GM21619 (cell line): ENCODE measurements at regions not wholly inside any gene's neighbourhood (a gene's known extent, or its start where the extent isn't known, plus 50 kb on each side); places are given as distances from the start of the nearest gene placed in this dataset.
A peak's percentile ranks its signal among the peaks of the same experiment; 100 is the strongest.

Source experiments
- ATAC-seq: cut with Tn5 transposase; IDR thresholded peaks from one replicate; pipeline ENCODE4 v1.9.1; 2021; ENCODE audit not compliant: unreplicated experiment

DNA sequence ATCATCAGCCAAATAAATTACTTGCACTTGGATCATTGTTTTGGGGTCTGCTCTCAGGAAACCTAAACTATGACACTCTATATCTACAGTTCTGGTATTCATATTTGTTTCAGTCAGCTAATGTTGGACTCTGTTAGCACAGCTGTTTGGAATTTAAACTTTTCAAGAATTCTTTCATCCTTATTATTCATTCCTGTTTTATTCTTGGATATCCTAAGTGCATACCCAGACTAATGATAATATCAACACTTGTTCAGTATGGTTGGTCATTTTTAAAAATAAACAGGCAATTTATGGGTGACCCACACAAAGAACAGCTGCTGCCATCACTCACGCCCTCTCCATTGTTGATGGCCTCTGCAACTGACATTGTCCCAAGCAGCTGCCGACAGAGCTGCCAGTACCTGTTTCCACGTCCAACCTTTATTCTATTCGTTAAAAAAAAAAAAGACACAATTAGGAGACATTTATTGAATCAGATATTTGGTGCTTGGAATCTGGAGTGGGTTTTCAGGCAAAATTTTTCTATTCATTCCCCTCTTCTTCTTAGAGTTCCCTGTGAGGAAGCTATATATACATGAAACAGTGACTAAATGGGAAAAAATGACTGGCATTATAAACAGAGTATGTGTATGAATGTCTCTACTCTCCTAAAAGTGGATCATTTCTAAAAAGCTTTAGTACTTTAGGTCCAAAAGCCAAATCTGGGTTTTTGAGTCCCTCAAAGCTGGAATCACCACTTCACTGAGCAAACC is 252.1 kb upstream of the NAV3 start:
- no peak for ATAC-seq

DNA sequence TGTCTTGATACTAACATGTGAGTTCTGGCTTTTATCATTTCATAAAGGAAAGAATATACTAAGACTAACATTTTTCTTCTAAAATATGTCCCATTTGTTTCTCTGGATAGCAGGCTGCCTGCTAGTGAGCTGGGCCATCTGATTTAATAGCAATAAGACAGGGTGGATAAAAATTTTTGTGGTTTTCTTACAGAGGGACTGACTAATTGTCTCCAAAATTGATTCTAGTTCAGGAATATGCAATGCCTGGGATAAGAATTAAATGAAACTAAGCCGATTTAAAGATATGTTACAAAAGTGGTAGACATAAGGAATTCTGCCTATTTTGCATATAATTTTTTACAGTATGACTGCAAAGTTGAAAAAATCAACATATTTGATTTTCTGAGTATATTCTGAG is 252.9 kb upstream of the NAV3 start:
- no peak for ATAC-seq

DNA sequence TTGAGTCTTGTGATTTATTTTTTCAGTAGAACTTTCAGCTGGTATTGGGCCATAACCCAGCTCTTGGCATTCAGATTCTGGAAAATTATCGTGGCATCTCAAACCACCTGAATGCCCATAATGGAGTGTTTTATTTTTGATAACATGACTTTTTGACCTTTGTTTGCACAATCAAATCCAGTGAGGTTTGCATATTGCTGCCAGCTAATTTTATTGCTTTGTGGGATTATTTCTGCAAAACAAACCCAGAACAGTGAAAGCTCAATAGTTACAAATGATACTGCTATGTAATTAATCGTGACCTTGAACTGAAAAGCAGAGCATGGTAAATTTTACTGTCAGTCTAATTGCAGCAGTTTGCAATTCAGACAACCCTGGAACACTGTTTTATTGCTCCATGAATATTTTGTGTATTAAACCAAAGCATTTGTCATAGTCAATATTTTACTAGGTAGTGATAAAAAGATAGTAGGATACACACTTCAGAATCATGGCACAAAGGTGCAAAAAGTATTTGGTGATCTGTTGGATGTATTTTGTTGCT is 255.2 kb upstream of the NAV3 start:
- no peak for ATAC-seq

DNA sequence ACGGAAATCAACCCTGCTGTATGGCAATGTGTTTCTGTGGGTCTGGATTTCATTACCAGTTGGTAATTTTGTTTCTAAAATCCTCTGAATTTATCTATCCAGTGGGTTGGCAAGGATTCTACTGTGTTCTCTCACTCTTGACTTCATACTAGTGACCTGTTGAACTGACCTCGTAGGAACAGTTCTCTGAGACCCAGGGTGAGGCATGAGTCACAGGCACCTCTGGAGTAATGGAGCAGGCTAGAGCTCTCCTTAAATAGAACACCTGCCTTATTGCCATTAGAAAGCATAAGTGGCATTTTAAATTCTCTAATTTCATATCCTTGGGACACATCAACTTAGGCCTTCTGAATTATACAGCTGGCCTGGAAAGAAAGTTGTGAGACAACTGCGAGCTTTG is 258.3 kb upstream of the NAV3 start:
- ATAC-seq, result no peak

DNA sequence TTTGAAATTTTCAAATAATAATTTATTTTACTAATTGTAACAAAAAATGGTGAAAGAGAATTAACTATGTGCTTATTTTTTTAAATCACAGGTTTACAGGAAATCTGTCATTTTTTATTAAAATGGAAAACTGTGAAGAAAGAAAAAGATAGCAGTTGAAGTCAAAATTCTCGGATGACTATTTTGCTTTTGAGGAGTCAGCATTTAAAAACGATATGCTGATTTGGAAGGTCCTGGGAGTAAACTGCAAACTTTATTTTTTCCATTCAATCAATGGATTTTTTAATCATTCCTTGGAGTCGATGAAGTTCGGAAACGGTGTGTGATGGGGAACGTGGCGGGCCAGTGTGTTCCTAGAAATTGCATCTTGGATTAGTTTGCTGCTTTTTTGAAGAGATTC is 258.9 kb upstream of the NAV3 start:
- ATAC-seq, result no peak

DNA sequence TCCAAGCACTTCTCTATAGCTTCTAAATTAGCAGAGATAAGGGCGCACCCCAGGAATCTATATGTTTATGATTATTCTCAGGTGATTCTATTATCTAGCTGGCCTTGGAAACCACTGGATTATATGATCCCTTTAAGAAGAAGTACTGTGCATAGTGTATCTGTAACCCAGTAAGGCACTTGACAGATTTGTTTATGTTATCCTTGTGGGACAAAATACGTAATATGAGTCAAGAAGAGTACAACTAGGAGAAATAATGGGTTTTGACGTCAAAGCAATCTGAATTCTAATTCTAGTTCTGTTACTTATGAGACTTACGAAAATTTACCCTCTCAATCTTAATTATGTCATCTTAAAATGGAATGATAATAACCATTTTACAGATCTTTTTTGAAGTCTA is 259.6 kb upstream of the NAV3 start:
- no peak for ATAC-seq

DNA sequence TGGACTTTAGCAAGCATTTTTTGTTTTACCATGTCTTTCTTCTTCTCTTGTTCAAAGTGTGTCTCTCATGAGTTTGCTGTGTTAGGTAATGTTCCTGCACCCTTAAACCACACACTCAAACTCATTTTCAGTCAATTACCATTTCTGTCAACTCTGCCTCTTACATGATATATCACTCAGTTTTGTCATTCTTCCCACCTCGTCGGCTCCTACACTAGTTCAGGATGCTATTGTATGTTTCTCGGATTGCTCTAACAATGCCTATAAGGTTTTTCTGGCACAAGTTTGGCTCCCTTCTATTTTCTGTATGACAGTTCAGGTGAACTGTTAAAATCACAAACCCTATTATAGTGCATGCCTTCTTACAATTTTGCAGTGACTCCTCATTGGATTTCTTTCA is 260.8 kb upstream of the NAV3 start:
- no peak for ATAC-seq

DNA sequence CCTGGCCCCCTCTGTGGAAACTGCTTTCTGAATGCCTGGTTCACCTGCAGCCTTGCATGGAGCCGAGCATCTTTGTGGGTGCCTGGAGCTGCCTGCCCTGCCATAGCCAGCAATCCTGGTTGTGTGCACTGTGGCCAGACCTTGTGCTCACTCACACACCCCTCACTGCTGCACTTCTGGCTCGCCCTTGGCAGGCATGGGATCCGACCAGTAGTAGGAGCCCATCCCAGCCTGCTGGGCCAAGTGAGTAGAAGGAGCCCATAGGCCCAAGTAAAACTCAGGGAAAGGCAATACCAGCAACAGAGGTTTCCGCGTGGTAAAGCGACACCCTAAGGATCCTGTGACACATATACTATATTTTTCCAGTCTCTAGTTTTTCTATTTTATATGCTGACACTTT is 270.0 kb upstream of the NAV3 start:
- no peak for ATAC-seq

DNA sequence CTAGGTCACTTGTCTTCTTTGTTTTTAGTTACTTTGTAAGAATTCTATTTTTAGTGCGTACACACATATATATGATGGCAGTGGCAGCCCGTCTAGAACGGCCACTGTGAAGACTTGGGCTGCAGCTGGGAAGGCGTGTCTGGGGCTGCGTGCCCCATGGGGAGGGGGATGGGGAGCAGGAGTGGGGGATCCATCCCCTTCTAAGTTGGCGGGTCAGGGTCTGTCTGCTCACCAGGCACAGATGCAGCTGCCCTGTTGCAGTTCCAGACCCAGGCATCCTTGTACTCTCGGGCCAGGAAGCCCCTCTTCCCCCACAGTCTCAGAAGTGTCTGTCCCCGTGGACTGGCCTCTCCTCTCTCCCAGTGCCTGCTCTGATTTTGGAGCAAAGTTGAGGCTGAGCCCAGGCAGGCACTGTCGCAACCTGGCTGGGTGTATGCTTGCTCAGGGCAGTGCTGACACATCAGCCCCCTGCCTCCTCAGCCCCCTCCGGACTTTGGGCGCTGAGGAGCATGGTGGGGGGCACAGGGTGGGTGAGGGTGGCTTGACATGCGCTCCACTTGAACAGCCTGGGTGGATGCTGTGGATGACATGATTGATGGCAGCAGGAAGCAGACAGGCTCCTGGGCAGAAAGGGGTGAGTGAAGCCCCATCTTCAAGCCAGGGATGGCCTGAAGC is 271.2 kb upstream of the NAV3 start:
- ATAC-seq, result no peak

DNA sequence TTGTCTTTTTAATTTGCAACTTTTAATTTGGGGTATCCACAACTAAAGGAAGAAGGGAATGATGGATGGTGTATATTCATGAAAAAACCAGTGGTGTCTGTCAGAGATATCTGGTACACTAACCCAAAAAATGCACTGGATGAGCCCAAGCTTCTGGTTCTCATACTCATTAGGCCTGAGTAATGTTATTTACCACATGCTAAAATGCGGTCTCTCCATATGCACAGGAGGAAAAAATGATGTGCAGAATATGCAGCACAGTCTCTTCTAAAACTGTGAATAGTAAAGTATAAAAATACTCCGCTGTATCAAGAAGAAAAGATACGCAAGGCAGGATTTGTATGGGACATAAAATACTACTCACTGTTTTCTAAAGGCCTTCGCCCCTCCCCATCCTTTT is 275.6 kb upstream of the NAV3 start:
- ATAC-seq, result no peak

DNA sequence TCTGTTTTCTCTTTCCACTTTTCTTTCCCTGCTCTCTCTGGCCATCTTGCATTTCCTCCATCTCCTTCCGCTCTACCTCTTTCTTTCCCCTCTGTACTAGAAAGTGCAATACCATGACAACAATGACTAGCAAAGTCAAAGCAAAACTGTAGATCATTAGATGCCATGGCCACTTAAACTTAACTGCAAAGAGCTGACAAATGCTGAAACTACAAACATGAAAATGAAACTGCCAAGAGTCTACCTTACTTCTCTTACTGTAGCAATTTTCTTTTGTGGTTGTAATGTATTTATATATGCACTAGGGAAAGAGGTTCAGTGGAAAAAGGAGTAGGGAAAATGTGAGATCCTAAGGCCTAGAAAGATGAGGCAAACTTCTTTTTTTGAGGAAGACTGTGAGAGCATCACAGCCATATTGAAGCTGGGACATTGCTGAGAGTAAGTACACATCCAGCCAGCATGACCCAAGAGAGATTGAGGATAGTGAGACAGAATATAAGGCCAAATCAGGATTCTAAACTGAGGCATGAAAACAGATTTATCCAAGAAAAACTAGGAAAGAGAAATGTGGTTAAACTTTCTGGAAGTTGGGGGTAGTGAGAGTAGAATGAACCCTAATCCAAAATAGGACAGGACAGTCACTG is 276.6 kb upstream of the NAV3 start:
- ATAC-seq, result peak; percentile 100

DNA sequence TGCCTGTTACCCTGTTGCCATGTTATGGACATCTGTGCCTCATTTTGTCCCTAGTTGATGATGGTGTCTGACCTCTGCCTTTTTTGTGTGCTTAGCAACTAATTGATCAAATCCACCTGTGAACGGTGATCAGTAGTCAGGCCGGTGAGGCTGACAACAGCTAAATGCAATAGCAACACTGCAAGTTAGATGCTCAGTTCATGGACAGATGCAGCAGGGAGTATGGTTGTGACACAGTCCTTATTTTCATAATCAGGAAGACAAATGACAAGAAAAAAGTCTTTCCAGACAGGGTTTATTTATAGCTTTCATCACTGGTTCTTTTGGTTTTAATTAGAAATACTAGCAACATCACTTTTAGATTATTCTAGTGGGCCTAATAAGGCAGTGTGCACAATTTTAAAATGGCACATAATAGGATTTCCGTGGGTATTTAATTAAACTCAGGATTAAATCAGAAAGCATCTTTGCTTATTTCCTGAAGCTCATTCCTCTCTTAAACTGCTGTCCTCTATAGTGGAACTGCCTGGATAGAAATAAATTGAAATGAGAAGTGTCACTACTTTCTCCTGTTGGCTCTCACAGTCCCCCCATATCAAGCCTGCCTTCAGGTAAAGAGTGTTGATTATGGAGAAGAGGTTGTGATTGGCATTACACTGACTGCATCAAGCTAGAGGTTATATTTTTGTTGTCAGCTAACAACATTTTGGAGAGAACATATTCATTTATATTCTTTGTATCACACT is 281.1 kb upstream of the NAV3 start:
- ATAC-seq, result no peak

DNA sequence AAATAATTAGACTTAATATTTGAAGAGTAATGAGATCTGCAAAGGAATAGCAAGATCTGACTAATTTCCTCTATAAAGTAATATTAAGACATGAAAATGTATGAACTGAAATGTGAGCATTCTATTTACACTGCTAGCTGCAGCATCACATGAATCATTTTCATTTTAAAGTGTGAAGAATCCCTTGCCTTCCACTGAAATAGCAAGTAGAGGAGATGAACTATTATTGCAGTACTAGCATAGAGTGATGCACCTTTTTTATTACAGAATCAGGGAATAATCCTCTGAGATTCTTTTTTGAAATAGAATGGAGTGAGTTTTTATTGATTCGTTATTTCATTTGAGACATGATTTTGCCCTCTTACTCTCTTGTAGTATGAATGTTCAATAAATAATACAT is 281.9 kb upstream of the NAV3 start:
- no peak for ATAC-seq

DNA sequence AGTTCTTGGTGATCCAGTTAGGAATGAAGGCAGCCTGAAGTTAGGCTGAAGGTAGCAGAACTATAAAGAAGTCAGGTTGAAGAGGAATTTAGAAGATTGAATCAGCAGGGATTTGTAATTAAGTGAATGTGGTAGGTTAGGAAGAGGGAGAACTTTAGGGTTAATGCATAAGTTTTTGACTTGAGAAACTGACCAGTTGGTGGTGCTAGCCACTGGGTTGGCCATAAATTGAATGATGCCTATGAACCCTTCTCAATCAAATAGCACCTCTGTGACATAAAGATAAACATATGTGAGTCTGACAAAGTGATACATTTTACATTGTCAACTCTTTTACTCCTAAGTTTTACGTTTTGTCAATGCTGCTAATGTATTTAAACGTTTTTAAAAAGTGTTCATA is 290.6 kb upstream of the NAV3 start:
- no peak for ATAC-seq

DNA sequence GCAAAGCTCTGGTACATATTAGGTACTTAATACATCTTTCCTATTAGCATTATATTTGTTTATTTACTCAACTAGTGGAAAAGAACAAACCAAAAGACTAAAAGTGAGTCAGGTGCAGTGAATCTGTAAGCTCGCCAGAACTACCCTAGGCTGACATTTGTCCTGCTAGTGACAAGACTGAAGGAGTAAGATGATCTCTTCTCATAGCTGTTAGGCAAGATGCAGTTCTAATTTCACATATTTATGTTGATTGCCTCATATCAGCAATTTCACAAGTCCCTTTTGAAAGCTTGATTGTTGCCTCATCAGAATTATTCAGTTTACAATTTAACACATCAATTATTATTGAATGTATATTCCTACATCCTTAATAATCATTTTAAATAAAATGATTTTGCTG is 293.0 kb upstream of the NAV3 start:
- no peak for ATAC-seq

DNA sequence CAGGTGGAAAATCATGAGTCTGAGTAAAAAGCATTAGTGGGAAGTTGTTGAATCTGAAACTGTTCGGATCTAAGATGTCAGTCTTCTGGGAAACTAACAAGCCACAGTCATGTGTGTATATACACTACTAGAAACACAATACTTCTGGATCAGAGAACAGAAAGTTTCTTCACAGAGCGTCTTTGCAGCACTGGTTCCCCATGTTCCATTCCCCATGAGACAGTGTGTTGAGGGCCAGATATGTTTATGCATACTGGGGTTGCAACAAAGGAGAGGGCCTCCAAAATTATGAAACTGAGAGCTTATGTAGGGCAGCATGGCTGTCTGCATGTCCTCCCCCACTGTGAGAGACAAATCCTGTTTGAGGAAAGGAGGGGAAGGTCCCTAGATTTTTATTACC is 295.0 kb upstream of the NAV3 start:
- no peak for ATAC-seq

DNA sequence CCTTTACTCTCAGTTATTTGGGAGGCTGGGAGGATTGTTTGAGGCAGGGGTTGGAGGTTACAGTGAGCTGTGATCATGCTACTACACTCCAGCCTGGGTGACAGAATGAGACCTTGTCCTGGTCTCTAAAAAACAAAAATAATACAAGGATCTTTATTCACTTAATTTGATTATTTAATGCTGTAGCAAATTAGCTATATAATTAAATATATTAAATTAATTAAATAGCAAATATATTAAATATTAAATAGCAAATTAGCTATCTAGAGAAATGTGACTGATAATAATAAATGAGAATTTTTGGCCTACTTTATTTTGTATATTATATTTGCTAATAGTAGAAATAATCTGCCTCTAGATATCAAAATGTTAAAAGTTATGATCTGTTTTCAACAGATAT is 298.8 kb upstream of the NAV3 start:
- no peak for ATAC-seq

DNA sequence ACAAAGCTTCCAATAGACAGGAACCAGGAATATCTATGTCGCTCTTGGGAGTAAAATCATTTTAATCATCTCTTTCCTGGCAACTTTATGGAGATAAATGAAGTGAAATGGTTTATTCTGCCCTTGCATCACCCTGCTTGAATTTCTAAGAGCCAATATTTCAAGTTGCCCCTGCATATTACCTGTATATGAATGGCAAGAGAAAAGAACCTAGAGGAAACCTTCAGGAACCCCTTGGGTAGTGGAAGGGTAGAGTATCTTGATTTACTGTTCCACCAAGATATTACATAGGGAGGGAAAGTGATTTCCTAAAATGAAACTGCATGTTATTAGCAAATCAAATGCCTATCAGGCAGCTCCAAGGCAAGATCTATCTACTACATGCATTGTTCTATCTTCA is 308.4 kb upstream of the NAV3 start:
- no peak for ATAC-seq

DNA sequence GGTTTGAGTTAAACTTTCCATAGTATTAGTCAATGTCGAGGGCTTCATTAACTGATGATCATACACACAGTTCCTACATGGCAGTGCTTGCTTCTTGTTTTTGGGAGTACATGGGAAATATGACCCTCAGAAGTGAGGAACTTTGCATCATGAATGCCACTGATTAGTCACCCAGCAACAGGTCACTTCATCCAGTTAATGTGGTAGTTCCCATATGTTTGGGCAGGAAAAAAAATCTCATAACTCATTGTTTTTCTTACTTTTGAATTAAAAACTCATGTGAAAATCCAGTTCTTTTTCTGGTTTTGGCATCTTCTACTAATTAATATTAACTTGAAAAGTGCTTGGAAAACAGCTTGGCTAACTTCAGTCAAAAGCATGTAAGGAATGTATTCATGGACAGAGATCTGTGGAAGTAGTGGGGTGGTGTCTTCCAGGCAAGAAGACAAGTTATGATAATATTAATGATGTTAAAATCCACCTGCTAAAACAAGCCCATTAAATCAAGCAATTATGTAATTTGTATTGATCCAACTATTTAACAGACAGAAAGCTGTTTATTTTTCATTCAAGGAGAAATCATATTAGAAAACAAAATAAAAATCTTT is 309.1 kb upstream of the NAV3 start:
- ATAC-seq, result no peak

DNA sequence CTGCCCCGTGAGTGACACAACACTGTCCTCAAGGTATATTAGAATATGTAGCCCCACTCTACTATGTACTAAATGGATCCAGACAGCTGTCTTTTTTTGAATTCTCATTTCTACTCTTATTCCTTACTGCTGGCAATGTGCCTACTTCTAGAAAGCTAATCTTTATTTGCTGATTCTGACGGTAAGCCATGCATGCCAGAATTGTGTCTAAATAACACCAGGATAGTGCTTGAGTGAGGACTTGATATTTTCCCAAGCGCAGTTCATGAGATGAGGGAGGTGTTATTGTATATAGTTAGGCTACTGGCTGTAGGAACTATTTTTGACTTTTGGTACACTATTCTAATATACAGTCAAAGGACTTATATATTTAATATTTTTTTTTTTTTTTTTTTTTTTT is 316.2 kb upstream of the NAV3 start:
- ATAC-seq, result no peak

DNA sequence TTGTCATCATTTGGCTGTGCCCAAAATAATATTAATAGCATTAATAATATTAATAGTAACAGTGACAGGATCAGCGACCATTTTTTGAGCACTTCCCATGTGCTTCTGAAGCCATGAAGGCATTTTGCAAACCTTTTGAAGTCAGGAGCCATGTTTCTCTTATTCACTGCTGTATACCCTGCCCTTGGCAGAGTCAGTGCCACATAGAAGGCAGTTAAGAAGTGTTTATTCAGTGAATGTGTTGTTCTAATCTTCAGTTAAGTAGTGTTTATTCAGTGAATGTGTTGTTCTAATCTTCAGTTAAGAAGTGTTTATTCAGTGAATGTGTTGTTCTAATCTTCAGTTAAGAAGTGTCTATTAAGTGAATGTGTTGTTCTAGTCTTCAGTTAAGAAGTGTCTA is 319.7 kb upstream of the NAV3 start:
- no peak for ATAC-seq
